HL-60 (cell line): ENCODE measurements at regions not wholly inside any gene's neighbourhood (a gene's known extent, or its start where the extent isn't known, plus 50 kb on each side); places are given as distances from the start of the nearest gene placed in this dataset.

Source experiments
- DNase-seq, 2 experiments: peaks; one replicate each; pipeline ENCODE4 v3.0.0-alpha.2; 2010 to 2020; ENCODE audit warnings: low read depth in 1 of 2, low spot score in 1 of 2
- H3K27ac ChIP-seq: fragments of 250-450 bp; sonication (Bioruptor Pico); replicated peaks from 2 replicates; pipeline ENCODE4 v1.5.1; 2020; ENCODE audit warnings: mild to moderate bottlenecking, moderate library complexity
- H3K27me3 ChIP-seq: fragments of 250-450 bp; sonication (Bioruptor Pico); 2 replicates; pipeline ENCODE4 v1.5.1; 2021; ENCODE audit warnings: mild to moderate bottlenecking, moderate library complexity; ENCODE audit not compliant: insufficient read depth, poor library complexity, severe bottlenecking
- H3K4me3 ChIP-seq: replicated peaks from 2 replicates; pipeline ENCODE4 v1.5.1; 2011; ENCODE audit warnings: mild to moderate bottlenecking, control low read depth, low read length; ENCODE audit not compliant: insufficient read depth
- CTCF ChIP-seq: IDR thresholded peaks from one replicate; pipeline ENCODE4 v1.5.1; 2011; ENCODE audit warnings: low read length, control low read depth, inconsistent platforms; ENCODE audit not compliant: insufficient read depth
- GABPA ChIP-seq: IDR thresholded peaks from 2 replicates; pipeline ENCODE4 v1.6.1; 2012; ENCODE audit warnings: low read depth
- POLR2AphosphoS5 ChIP-seq: IDR thresholded peaks from 2 replicates; pipeline ENCODE4 v1.6.1; 2012; ENCODE audit warnings: low read depth
- SPI1 ChIP-seq: IDR thresholded peaks from 2 replicates; pipeline ENCODE4 v1.6.1; 2012; ENCODE audit warnings: low read depth, mild to moderate bottlenecking, borderline replicate concordance
- TF ChIP-seq, protein P1 (sequence below): IDR thresholded peaks from 2 replicates; pipeline ENCODE4 v1.6.1; 2012; ENCODE audit warnings: low read depth; ENCODE audit not compliant: insufficient replicate concordance

DNA sequence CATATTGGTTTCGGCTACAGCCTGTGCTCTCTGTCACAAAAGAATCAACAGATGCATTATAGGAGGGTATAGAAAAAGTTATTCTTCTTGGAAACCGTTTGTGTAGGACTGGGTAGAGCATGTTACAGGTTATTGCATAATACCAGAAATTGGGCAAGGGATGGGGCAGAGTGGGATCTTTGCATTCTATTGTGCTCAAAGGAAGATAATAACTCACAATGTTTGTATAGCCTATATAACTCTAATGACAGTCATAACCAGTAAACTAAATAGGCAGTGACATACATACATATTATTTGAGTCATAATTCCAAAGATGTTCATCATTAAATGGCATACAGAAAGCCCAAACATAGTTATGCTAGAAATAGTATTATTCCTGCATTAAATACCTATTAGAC, 179.7 kb downstream of the XPNPEP1 start:
- TF ChIP-seq CTCF = no peak
- no peak for TF ChIP-seq GABPA
- TF ChIP-seq, protein P1, sequence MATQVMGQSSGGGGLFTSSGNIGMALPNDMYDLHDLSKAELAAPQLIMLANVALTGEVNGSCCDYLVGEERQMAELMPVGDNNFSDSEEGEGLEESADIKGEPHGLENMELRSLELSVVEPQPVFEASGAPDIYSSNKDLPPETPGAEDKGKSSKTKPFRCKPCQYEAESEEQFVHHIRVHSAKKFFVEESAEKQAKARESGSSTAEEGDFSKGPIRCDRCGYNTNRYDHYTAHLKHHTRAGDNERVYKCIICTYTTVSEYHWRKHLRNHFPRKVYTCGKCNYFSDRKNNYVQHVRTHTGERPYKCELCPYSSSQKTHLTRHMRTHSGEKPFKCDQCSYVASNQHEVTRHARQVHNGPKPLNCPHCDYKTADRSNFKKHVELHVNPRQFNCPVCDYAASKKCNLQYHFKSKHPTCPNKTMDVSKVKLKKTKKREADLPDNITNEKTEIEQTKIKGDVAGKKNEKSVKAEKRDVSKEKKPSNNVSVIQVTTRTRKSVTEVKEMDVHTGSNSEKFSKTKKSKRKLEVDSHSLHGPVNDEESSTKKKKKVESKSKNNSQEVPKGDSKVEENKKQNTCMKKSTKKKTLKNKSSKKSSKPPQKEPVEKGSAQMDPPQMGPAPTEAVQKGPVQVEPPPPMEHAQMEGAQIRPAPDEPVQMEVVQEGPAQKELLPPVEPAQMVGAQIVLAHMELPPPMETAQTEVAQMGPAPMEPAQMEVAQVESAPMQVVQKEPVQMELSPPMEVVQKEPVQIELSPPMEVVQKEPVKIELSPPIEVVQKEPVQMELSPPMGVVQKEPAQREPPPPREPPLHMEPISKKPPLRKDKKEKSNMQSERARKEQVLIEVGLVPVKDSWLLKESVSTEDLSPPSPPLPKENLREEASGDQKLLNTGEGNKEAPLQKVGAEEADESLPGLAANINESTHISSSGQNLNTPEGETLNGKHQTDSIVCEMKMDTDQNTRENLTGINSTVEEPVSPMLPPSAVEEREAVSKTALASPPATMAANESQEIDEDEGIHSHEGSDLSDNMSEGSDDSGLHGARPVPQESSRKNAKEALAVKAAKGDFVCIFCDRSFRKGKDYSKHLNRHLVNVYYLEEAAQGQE = no peak
- no peak for TF ChIP-seq SPI1
- no peak for TF ChIP-seq POLR2AphosphoS5
- Histone ChIP-seq H3K4me3 (no peak overlapping the region), H3K27me3 (no peaks in the 10 kb centered on the region), H3K27ac (no peak overlapping the region)
- DNase-seq = no peak

GRCh38 chr10:109743146-109743545, 180.2 kb downstream of the XPNPEP1 start:
- DNase-seq = no peak
- H3K27ac ChIP-seq = no peak overlapping the region

DNA sequence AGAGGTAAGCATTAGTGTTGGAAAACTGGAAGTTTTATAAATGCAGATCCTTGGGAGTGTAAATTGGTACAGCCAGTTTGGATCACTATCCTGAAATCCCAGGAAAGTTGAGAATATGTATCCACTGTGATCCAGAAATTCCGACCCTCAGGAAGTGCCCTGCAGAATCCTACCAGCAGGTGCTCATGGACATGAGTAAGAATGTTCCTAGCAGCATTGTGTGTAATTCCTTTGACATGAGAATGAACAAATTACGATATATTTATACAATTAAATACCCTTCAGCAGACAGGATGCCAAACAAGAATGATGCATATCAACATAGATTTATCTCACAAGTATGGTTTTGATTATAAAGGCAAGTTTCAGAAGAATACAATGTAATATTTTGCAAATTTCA, 181.6 kb downstream of the XPNPEP1 start:
- Histone ChIP-seq H3K27me3 (no peaks in the 10 kb centered on the region), H3K4me3 (no peak overlapping the region), H3K27ac (no peak overlapping the region)
- no peak for TF ChIP-seq CTCF
- DNase-seq = no peak

More at GRCh38 chr10:109743146-109743545, 180.2 kb downstream of the XPNPEP1 start:
- no peaks in the 10 kb centered on the region for H3K27me3 ChIP-seq
- no peak overlapping the region for H3K4me3 ChIP-seq
- TF ChIP-seq SPI1 (no peak), CTCF (no peak), POLR2AphosphoS5 (no peak)
- TF ChIP-seq, protein P1 = no peak

- Histone ChIP-seq H3K4me3 (no peak overlapping the region), H3K27ac (no peak overlapping the region), H3K27me3 (no peaks in the 10 kb centered on the region)
- TF ChIP-seq, protein P1 = no peak
- no peak for TF ChIP-seq GABPA
- TF ChIP-seq CTCF = no peak
- no peak for TF ChIP-seq SPI1
- no peak for TF ChIP-seq POLR2AphosphoS5
- no peak for DNase-seq
These were observed 182.9 kb downstream of the XPNPEP1 start for GRCh38 chr10:109740436-109740835.
